ENCODE measurements at regions not wholly inside any gene's neighbourhood (a gene's known extent, or its start where the extent isn't known, plus 50 kb on each side); places are given as distances from the start of the nearest gene placed in this dataset.

DNA sequence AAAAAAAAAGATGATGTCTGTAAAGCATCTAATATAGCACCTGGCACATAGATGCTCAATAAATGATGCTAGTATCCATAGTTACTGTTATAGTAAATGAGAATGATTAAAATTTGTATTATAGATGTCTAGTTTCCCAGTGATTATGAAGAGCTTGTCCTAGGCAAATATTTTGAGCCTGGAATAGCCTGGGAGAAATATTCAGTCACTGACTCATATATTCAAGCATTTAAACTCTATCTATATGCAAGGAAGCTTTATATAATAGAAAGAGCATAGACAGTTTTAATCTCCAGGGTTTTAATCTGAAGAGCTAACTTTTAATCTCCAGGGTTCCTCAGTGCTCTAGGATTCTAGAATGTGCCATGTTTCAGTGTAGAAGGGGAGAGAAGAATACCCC, 91.5 kb upstream of the VASH1 start:
- no peak for DNase-seq

DNA sequence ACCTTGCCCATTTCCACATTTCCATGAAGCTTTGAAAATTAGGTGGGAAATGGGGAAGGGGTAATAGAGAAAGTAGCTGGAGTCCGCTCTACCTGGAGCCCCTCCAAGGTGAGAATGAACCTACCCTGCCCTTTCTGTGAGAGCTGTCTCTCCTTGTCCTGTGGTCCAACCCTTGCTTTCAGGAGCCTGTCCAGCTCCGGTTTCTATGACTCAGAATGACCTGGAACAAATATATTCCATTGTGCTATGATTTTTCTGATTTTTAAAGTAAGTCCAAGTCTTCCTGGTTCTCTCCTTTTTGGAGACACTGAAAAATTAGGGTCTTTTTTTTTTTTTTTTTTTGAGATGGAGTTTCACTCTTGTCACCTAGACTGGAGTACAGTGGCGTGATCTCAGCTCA, 89.1 kb upstream of the VASH1 start:
- no peak for DNase-seq

DNA sequence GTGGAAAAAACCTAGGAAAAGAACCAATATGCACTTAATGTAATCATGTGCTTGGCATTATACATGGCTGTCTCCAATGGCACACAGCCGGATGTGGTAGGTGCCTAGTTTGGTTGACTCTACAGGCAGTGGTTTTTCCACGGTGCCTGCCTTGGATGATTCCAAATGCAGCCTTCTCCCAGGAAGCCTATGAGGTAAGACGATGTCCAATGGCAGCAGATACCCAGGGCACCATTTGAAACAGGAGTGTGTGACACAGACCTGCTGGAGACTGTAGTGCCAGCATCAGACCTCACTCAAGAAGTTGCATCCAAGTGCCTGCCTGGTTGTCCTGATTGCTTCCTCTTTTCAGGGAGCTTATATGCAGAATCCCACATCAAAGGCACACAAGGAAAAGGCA, 88.0 kb upstream of the VASH1 start:
- DNase-seq: no peak

DNA sequence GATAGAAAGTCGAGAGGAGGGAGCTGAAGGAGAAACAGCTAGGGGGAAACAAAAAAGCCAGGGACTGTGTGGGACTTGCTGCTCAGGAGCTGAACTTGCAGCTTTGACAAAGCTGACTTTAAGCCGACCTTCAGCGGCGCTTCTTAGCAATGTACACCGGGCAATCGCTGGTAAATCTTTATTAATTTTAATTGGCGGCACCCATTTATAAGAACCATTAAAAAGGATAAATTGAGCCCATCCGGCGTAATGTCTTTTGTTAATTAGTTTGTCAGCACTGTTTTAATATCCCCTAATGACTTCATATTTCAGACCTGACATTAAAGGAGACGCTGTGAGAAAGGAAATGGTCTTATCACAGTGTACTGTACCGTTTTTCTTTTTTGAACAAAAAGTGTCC, 86.2 kb upstream of the VASH1 start:
- DNase-seq: no peak

DNA sequence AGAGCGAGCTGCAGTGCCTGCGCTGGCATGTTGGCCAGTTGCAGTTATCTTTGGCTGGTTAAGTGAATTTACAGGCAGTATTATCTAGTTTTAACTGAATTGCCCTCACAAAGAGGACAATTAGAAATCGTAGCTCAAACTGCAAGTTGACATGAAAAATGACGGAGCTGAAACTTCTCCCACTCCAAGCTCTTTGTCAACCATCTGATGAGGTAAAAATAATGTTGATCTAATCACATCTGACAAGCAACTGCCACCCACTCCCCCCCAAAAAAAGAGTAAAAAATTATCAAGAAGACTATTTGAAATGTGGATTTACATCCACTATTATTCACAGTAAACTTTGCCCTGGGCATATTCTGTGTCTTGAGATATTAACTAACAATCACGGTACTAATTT, 84.7 kb upstream of the VASH1 start:
- DNase-seq: no peak

DNA sequence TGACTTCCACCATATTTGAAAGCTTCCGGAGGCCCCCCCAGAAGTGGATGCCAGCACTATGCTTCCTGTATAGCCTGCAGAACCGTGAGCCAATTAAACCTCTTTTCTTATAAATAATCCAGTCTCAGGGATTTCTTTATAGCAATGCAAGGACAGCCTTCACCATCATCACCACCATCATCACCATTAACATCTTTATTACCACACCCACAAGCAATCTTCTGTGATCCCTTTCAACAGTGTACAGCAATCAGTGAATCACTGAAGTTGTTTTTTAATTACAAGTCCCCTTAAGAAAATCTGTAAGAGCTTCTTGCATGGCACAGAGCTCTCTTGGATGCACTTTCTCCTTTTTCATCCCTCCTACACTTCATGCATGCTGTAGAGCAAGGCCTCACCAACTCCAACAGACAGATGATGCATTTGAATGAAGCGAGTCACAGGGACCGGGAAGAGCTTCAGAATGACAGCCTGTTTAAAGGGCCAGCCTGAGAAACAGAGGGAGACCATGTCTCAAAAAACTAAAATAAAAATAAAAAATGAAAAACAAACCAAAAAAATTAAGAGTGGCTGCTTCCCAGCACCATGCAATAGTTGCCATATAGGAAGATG, 83.6 kb upstream of the VASH1 start:
- DNase-seq: no peak

DNA sequence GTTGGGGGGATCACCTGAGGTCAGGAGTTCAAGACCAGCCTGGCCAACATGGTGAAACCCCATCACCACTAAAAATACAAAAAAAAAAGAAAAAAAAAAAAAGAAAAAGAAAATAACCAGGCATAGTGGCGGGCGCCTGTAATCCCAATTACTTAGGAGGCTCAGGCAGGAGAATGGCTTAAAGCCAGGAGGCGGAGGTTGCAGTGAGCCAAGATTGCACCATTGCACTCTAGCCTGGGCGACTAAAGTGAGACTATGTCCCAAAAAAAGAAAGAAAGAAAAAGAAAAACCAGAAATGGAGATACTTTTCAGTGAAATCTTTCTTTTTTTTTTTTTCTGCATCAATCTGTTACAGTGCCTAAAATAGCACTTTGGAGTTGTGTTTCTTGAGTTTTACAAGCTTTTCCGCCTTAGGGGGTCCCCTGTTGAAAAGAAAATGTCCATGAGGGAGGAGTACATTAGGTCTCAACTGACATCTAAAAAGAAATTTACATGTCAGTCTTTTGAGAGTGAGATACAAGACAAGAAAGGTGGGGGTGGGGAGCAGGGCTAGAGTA, 82.9 kb upstream of the VASH1 start:
- no peak for DNase-seq

DNA sequence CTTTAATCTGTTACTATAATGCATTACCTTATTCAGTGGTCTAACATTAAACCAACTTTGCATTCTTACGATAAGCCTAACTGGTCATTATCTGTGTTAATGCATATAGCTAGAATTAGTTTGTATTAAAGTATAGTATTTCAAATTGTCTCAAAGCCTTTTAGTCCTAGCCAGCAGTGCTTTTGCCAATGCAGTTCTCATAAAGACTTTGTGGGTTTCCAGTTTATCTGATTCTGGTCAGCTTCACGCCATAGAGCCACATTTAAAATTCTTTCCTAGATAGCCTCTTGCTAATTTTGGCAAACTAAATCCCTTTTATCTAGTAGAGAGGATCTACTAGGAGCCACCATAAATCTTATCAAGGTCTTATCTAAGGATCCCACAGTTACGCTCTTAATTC, 78.9 kb upstream of the VASH1 start:
- no peak for DNase-seq

DNA sequence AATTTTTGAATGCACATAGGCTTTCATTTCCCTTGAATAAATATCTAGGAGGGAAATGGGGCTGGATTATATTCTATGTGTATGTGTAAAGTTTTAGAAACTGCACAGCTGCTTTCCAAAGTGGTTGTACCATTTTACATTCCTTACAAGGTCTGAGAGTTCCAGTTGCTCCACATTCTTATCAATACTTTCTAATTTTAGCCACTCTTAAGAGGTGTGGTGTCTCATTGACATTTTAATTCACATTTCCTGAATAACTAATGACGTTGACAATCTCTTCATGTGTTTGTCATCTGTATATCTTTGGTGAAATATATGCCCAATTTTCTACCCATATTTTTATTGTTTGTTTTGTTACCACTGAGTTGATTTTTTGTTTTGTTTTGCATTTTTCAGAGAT, 74.6 kb upstream of the VASH1 start:
- DNase-seq: no peak

DNA sequence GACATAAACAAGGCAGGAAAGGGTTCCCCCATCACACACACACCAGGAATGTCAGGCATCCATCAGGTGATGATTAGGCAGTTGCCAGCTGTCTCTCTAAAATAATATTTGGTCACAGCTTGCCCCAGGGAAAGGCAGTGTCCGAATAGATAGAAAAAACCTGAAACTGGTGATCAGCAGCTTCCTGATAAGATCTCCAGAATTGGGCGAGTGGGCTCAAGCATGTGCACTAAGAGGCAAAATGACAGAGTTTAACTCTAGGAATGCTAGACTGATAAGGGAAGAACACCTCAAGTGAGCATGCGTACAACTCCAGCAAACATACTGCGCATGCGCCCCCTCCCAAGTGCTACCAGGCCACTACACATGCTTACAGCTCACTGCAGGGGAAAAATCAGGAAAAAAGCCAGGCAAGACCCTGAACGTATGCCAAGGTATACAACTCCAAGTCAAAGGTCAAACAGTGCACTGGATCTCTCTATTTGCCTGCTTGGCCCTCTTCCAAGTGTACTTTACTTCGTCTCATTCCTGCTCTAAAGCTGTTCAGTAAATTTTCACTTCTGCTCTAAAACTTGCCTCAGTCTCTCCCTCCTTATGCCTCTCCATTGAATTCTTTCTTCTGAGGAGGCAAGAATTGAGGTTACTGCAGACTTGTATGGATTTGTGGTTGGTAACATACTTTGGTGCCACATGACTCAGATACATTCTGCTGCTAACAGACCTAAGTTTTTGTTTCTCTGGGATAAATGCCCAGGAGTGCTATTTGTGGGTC, 73.5 kb upstream of the VASH1 start:
- DNase-seq: no peak

DNA sequence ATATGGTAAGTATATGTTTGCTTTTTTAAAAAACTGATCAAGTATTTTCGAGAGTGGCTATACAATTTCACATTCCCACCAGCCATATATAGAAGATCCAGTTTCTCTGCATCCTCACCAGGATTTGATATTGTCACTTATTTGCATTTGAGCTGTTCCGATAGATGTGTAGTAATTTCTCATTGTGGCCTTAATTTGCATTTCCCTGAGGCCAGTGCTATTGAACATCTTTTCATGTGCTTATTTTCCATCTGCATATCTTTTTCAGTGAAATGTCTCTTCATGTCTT, 72.9 kb upstream of the VASH1 start:
- DNase-seq: no peak

DNA sequence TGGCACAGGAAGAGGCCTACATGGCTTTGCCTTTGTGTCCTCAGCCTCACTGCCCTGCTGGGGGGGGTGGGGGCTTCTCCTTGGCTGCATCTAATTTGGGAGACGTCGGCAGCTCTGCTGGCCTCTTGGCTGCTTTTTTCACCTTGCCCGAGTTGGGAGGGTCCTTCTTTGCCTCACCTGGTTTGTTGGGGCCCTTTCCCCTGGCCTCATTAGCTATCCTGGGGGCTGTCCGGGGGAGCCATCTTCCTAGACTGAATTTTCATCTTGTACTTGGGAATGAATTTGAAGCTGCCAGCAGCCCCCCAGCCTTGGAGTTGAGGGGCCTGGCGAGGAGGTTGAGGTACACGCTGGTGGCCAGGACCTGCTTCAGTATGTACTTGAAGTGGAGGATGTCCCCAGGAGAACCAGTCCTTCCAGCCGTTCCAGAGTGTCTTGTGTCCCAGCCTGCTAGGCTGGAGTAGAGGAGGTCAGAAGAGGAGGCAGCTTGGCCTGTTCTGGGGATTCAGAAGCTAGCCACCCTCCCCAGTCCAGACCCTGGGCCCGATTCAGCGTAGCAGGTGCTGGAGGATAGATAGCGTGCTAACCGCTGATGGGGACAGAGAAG, 70.7 kb upstream of the VASH1 start:
- no peak for DNase-seq

DNA sequence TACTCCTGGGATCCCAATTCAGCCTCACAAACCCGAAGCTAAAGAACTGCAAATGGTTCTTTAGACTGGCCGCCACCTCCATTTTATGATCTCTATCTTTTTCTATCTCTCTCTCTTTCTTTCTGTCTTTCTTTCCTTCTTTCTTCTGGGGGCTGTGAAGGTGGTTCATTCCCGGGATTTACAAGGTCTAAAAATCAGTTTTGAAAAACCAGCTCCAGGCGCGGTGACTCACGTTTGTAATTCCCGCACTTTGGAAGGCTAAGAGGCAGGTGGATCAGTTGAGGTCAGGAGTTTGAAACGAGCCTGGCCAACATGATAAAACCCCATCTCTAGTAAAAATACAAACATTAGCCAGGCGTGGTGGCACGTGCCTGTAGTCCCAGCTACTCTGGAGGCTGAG, 67.2 kb upstream of the VASH1 start:
- no peak for DNase-seq

DNA sequence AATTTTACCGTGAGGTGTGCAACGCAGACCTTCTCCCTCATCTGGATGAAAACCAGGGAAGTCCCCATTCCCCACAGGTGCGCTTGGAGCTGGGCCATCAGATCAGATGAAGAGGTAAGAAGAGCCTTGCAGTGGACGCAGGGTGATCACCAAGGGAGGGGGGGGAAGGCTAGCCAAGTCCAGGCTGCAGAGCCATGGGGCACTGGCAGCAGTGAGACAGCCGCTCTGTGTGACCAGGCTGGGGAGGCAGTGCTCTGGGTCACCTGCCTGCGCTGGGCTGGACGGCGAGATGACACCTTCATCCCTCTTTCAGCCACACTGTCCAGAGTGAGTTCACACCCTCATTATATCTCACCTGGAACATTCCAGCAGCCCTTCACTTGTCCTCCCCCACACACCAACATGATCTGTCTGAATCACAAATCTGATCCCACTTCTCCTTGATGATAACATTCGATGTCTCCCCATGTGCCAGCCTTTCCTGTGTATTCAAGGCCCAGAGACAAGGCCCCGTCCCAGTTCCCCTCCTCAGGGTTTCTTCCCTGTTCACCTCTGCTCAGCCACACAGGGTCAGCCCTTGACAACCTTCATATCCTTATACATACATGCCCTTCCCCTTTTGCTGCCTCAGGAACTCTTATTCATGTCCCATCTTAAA, 65.9 kb upstream of the VASH1 start:
- no peak for DNase-seq

DNA sequence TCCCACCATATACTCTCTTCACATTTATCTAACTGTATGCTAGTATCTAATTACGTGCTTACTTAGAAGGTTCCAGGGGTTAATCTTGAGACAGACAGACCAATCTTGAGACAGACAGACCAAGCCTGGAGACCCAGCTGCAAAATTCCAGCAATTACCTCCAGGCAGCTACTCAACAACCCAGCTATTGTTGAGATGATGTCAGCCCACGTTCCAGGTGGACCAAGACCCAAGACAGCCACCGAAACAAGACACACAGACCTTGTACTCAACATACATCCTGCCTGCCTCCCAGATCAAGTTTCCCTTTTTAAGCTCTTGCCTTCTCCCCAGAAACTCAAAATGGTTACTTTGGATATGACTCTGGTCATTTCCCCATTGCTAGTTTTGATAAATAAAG, 64.9 kb upstream of the VASH1 start:
- no peak for DNase-seq

DNA sequence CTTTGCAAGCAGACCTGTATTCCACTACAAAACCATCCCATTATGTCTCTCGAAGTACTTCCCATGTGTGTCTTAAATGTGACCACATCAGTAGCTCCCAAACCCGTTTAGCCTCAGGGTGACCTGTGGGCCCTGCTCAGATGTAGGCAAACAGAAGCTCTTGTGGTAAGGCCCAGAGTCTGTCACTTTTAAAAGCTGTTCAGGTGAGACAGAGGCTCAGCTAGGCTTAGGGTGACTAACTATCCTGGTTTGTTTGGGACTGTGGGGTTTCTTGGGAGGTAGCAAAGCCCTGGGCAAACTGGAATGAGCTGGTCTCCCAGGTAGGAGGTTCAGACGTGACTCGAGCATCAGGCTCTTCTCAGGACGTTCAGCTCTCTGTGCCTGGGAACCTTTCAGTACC, 64.5 kb upstream of the VASH1 start:
- DNase-seq: no peak

DNA sequence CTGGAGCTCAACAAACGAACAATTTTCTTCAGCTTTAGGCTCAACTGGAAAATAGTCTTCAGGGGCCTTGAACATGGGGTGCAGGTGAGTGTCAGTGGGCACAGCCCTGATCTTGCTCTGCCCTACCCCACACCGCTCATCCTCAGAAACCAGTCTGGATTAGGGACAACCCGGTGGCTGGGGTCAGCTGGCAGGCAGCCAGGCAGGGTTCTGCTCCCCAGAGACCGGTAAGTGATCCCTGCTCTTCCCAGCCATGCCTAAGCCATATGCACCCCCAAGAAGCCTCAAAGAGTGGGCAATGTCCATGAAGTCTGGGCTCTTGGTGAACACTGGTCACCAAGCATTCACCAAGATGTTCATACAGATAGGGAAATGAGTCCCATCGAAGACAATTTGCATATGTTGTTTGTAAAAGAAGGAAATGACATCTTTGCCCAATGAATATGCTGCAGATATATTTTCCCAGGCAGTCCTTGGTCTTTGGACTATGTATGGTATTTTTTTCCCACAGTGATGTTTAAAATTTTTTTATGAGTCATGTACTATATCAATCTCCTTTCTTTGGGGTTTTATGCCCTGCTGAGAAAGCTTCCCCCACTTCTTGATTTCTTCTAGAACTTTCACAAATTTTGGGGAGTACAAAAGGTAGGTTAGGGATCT, 63.9 kb upstream of the VASH1 start:
- DNase-seq: no peak

DNA sequence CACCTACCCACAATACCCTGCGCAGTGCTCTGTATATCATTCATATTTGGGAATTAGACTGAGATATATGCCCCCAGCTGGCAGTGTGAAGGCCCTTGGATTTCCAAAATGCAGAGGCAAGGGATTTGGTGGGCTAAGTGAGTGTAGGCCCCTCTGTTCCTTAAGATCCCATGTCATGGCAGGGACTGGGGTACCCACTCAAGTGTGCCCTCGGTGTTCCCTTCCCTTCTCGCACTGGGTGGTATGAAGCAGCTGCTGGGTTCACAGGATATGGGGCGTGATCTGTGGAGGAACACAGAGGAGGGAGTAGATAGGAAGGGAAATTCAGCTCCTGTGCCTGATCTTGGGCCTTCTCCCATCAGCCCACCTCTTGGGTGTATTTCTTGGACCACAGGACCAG, 63.1 kb upstream of the VASH1 start:
- DNase-seq: no peak

DNA sequence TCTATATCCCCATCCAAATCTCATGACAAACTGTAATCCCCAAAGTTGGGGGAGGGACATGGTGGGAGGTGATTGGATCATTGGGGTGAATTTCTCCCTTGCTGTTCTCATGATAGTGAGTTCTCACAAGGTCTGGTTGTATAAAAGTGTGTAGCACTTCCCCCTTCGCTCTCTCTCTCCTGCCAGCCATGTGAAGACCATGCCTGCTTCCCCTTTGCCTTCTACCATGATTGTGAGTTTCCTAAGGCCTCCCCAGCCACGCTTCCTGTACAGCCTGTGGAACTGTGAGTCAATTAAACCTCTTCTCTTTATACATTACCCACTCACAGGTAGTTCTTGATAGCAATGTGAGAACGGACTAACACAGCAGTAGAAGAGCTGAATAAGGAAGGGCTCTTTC, 62.6 kb upstream of the VASH1 start:
- DNase-seq: no peak

DNA sequence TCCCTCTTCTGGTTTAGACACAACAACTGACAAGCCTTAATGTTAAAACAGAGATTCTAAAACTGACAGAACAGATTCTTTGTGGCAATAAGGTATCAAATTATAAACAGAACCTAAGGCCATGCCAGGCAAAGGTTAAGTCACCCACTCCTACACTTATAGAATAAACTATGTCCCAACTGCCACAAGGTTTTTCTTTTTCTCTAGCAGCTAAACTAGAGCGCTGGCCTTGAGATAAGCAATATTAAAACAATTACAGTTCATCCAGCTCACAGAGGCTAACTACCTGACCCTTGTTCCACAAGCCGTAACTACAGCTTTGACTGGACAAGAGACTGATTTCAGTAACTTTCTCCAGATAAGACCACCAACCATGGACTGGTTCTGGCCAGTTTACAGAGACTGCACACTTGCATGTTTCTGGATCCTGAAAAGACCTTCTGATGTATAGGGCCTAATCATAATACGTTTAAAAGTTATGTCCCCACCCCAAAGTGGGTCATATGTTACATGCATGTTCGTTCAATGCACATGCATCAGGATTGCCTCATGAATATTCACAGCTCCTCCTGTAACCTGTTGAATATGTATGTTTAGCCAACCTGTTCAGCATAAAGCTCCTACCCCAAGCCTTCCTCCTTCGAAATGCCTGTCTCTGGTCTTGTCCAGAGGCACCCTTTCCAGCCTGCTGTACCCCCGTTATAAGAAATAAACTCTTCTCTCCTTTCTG, 61.9 kb upstream of the VASH1 start:
- DNase-seq: no peak

DNA sequence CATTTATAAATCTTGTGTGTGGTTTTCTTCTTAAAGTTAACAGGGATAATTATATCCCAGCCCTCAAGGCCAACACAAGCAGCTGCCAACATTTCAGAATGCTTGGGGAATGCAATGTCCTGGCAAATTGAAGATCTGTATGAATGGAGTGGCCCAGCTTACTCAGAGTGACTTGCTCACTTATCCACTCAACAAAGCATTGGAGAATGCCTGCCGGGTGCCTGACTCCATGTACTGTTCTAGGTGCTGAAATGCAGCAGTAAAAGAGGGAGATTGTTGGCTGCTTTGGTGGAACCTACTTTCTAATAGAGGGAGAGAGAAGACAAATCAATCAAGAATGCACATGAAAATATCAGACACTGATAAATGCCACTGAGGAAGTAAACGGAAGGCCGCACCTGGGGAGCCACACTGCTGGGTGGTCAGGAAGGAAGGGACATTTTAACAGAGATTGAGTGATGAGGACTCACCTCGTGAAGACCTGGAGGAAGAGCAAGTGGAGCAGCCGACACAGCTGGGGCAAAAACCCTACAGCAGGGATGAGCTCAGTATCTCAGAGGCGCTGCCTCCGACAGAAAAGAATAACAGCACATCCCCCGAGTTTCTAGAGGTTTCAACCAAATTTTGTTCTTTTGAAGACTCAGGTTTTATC, 61.2 kb upstream of the VASH1 start:
- no peak for DNase-seq

DNA sequence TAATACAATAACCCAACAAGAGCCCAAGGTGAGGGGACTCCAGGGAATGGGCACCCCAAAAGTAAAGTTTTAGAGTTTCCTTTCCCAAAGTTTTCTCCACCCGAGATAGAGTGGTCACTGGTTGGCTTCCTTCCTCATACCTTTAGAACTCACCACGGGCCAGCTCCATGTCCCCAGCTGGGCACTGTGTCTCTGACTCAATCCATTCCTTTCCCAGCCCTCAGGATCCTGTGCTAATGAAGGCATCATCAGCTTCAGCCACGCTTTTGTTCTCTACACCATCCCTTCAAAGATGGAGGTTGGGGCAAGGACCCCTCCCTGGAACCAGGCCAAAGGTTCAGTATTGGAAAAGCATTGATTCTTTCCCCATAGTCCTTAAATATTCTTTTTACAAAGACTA, 59.8 kb upstream of the VASH1 start:
- no peak for DNase-seq
